AG04449 (cell line): ENCODE measurements at regions not wholly inside any gene's neighbourhood (a gene's known extent, or its start where the extent isn't known, plus 50 kb on each side); places are given as distances from the start of the nearest gene placed in this dataset.
"Not testable (repeated sequence)": the region's sequence is repeated elsewhere in the genome, so short reads cannot be mapped to it uniquely, and the experiment has no call there.

Experiments
- CTCF ChIA-PET: fragments of 350-600 bp; formaldehyde crosslinking; extraction: SDS; loops from one replicate; lab custom pipeline; 2021; ENCODE audit warnings: antibody characterized with exemption; lab: Yijun Ruan, JAX
- POLR2A ChIA-PET: fragments of 400-600, 350-600 bp; formaldehyde crosslinking; extraction: SDS; loops from one replicate; lab custom pipeline; 2020; ENCODE audit warnings: antibody characterized with exemption, inconsistent platforms; lab: Yijun Ruan, JAX
- DNase-seq: peaks from one replicate; pipeline ENCODE4 v3.0.0-alpha.2; 2010; ENCODE audit warnings: low read depth, low spot score
- H3K4me3 ChIP-seq: 2 replicates; pipeline ENCODE4 v1.5.1; 2011; ENCODE audit warnings: low read depth, mild to moderate bottlenecking, control low read depth, low read length

- DNase-seq, POLR2A ChIA-PET, CTCF ChIA-PET, H3K4me3 ChIP-seq: not testable (repeated sequence)
Measured at GRCh38 chr17:20675707-20676106, 96.2 kb downstream of the CDRT15L2 start.

DNA sequence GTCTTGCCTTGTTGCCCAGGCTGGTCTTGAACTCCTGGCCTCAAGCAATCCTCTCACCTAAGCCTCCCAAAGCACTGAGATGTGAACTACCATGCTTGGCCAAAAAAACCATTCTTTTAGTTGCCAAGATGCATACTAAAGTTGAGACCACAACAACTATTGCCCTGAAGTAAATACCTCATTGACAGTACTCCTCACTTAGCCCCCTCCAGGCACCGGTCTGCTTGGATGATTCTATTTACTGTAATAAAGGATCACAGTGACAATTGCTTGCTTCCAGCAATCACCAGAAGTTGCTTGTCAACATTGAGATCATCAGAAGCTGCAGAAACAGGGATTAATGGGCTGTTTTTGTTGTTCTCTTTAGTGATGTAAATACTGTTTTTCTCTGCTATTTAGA lies 97.1 kb downstream of the CDRT15L2 start:
- CTCF ChIA-PET, DNase-seq, H3K4me3 ChIP-seq, POLR2A ChIA-PET: not testable (repeated sequence)

DNA sequence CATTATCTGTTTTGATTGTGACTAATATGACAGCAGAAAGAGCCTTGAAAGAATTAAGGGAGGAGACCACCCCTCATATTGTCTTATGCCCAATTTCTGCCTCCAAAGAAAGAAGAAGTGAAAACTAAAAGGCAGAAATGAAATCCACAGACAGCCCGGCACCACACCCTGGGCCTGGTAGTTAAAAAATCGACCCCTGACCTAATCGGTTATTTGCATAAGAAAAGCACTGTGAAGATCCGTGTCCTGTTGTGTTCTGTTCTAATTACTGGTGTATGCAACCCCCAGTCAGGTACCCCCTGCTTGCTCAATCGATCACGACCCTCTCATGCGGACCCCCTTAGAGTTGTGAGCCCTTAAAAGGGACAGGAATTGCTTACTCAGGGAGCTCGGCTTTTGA lies 97.9 kb downstream of the CDRT15L2 start:
- CTCF ChIA-PET, H3K4me3 ChIP-seq: not testable (repeated sequence)

GRCh38 chr17:20678424-20678823 lies 98.9 kb downstream of the CDRT15L2 start:
- POLR2A ChIA-PET, H3K4me3 ChIP-seq, DNase-seq, CTCF ChIA-PET: not testable (repeated sequence)

More for the DNA sequence above, 97.9 kb downstream of the CDRT15L2 start:
- DNase-seq, POLR2A ChIA-PET: not testable (repeated sequence)

DNA sequence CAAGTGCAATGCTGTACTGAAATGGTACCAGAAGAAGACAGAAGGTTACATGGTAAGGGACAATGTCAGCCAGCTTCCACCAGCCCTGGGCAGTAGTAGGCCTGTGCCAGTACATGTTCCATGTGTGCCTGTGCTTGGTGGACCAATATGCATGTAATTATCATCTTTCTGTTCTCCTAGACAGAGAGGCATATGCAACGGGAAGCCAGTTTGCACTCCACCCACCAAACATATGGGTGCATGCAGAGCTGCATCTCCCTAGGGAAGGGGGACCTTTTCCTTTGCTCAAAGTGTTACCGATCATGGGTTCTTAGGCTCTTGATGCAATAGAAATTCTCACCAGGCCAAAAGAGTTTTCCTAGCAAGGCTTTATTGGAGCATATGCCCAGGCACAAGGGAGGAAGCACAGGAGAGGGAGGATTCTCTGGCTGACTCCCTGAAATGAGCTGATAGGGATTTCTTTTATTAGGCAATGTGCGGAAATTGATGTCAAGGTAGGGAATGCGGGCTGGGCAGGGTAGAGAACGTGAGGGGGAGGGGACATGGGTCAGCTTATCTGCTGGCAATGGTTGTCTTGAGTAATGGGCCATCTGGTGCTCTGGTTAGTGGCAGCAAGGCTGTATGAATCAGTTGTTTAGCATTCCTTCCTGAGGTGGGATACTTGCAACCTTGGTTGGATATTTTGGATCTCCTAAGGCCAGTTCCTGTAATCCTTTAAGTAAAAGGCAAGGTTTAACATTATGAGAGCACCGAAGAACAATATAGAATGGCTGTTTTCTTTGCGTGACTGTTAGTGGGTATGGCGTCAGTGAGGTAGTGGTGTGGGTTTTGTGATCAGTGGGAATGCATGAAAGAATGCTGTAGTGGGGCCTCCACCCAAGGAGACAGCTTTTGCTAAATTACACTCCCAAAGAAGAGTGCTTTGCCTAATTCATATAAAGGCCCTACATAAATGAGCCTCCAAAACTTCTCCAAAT lies 102.5 kb downstream of the CDRT15L2 start:
- POLR2A ChIA-PET, H3K4me3 ChIP-seq, CTCF ChIA-PET, DNase-seq: not testable (repeated sequence)

DNA sequence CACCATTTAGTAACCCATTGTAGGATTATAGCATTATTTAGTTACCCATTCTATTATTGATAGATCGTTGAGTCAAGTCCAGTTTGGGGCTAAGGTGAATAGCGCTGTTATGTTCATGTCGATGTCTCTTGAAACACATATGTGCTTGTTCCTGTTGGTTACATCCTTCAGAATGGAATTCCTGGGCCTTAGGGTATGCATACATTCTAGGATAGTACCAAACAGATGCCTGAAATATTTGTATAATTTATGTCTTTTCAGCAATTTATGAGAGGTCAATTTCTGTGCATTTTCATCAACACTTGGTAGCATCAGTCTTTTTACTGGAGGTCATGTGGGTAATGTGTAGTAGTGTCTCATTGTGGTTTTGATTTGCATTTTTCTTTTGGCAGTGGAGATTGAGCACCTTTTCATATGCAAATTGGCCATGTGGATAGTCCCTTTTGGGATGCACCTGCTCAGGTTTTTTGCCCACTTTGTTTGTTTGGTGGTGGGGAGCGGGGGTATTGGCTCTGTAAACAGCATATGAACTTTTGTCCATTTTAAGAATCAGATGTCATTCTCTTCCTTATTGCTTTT lies 104.2 kb downstream of the CDRT15L2 start:
- POLR2A ChIA-PET, DNase-seq, H3K4me3 ChIP-seq, CTCF ChIA-PET: not testable (repeated sequence)

DNA sequence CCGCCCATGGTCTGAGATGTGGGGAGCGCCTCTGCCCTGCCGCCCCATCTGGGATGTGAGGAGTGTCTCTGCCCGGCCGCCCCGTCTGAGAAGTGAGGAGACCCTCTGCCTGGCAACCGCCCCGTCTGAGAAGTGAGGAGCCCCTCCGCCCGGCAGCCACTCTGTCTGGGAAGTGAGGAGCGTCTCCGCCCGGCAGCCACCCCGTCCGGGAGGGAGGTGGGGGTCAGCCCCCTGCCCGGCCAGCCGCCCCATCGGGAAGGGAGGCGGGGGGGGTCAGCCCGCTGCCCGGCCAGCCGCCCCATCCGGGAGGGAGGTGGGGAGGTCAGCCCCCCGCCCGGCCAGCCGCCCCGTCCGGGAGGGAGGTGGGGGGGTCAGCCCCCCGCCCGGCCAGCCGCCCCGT lies 105.5 kb downstream of the CDRT15L2 start:
- DNase-seq, CTCF ChIA-PET, H3K4me3 ChIP-seq, POLR2A ChIA-PET: not testable (repeated sequence)

DNA sequence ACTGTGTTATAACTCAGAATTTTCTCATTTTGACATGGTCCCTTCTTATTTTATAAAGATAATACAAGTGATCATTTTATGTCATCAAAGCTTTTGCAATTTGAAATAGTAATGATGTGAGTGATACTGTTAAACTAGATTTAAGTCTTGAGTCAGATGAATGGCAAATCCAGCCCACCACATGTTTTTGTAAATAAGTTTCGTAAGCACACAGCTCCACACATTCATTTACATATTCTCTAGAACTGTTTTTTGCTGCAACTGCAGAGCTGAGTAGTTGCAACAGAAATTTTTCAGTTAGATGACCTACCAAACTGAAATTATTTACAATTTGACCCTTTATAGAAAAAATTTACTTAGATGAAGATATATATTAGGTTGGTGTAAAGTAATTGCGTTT lies 108.1 kb downstream of the CDRT15L2 start:
- CTCF ChIA-PET, POLR2A ChIA-PET, DNase-seq, H3K4me3 ChIP-seq: not testable (repeated sequence)

DNA sequence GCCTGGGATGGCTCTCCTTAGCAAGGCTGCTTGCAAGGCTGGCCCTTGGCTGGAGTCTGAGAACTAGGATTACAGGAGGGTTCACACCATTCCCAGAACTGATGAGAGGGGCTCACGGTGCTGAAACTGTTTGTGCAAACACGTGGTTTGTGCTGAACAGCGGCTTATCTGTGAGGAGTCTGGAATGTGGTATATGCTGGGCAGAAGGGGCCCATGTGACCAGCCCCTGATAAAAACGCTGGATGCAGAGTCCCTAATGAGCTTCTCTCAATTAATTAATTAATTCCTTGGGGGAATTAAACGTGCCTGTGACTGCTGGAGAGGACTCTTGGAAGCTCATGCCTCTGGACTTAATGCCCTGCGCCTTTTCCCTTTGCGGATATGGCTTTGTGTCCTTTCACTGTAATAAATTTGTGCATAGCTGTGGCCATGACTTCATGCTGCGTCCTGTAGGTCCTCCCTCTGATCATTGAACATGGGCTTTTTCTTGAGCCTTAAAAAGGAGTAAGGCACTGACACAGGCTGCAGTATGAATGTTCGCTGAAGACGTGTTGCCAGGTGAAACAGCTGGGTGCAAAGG lies 109.7 kb downstream of the CDRT15L2 start:
- CTCF ChIA-PET, POLR2A ChIA-PET, DNase-seq, H3K4me3 ChIP-seq: not testable (repeated sequence)

GRCh38 chr17:20692706-20693105 lies 113.2 kb downstream of the CDRT15L2 start:
- DNase-seq, CTCF ChIA-PET: not testable (repeated sequence)

GRCh38 chr17:20695871-20696270 lies 116.3 kb downstream of the CDRT15L2 start:
- CTCF ChIA-PET, DNase-seq, H3K4me3 ChIP-seq, POLR2A ChIA-PET: not testable (repeated sequence)

More at GRCh38 chr17:20692706-20693105, 113.2 kb downstream of the CDRT15L2 start:
- POLR2A ChIA-PET, H3K4me3 ChIP-seq: not testable (repeated sequence)

GRCh38 chr17:20698463-20699206 lies 119.1 kb downstream of the CDRT15L2 start:
- H3K4me3 ChIP-seq, POLR2A ChIA-PET, CTCF ChIA-PET, DNase-seq: not testable (repeated sequence)

DNA sequence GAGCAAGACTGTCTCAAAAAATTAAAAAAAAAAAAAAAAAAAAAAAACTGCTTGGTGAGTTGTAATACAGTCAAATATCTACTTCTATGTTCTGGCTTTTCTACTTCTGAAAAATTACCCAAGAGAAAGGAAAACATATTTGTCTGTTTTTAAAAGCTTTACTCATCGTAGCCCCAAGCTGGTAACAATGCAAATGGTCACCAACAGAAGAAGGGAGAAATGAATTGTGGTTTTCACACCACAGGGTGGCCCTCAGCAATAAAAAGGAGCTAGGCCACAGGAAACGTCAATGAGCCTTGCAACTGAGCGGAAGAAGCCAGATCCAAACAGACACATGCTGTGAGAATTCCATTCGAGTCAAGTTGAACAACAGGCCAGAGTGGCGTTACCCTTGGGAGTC lies 121.0 kb downstream of the CDRT15L2 start:
- CTCF ChIA-PET = not testable (repeated sequence)

DNA sequence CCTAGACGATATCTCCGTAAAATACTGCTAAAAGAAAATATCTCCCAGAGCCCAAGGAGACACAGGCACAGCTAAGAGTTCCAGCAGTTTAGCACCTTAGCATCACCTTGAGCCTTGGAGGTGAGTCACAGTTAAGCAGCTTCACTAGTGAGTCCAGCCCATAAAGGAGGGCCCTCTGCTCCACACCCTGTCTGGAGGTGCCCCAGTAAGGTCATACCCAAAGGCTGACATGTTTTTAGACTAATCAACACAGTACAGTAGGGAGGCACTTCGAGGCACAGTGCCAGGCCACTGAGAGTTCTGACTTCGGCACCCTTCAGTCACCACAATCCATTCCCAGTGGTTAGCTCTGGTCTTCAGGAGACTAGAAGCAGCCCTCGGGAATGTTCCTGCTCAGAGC lies 121.8 kb downstream of the CDRT15L2 start:
- CTCF ChIA-PET, H3K4me3 ChIP-seq, DNase-seq, POLR2A ChIA-PET: not testable (repeated sequence)

More for the DNA sequence above, 121.0 kb downstream of the CDRT15L2 start:
- DNase-seq, H3K4me3 ChIP-seq, POLR2A ChIA-PET: not testable (repeated sequence)
